ENCODE measurements at regions not wholly inside any gene's neighbourhood (a gene's known extent, or its start where the extent isn't known, plus 50 kb on each side); places are given as distances from the start of the nearest gene placed in this dataset.
"Not testable (repeated sequence)": the region's sequence is repeated elsewhere in the genome, so short reads cannot be mapped to it uniquely, and the experiment has no call there.

DNA sequence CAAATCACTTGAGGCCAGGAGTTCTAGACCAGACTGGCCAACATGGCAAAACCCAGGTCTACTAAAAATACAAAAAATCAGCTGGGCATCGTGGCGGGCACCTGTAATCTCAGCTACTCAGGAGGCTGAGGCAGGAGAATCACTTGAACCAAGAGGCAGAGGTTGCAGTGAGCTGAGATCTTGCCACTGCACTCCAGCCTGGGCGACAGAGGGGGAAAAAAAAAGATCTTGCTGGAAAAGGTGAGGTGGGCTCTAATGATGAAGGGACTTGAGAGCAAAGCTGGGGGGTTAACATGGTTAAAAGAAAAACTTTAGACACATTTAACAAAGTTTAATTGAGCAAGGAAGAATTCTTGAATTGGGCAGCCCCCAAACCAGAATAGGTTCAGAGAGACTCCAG lies 121.8 kb downstream of the BANF2 start:
- H3K27me3 ChIP-seq (replicated peaks in 1 of 4; ENCODE audit: control insufficient read depth in 3 of 4, extremely low read depth in 1 of 4, insufficient read depth in 3 of 4, low read length in 3 of 4); H4K5ac ChIP-seq (ENCODE audit: insufficient read length, low read depth, low read length); H3K4ac ChIP-seq (replicated peaks; ENCODE audit: insufficient read length, low read depth, low read length); H4K91ac ChIP-seq (replicated peaks; ENCODE audit: insufficient read length, low read length); H3K23me2 ChIP-seq (ENCODE audit: low read depth, low read length); H3K4me3 ChIP-seq (ENCODE audit: extremely low read depth in 1 of 4, insufficient read depth in 2 of 4, low read depth in 3 of 4, low read length in 4 of 4); H3K14ac ChIP-seq (ENCODE audit: insufficient read length); H2BK12ac ChIP-seq (ENCODE audit: low read depth, low read length); H4K8ac ChIP-seq (ENCODE audit: extremely low read depth, insufficient read depth, low read length); H2AFZ ChIP-seq (ENCODE audit: low read length); H3K27ac ChIP-seq (ENCODE audit: low read depth, low read length); H3K56ac ChIP-seq (replicated peaks; ENCODE audit: insufficient read length, low read depth, low read length); H3K9ac ChIP-seq (replicated peaks in 1 of 4; ENCODE audit: extremely low read depth in 1 of 4, low read depth in 3 of 4, low read length in 3 of 4); H3K4me1 ChIP-seq (replicated peaks in 1 of 4; ENCODE audit: control insufficient read depth in 3 of 4, insufficient read depth in 4 of 4, low read length in 3 of 4); H3K18ac ChIP-seq (ENCODE audit: extremely low read depth, low read length); H3K4me2 ChIP-seq (ENCODE audit: insufficient read depth in 1 of 2, low read depth in 2 of 2, low read length in 2 of 2); H2BK20ac ChIP-seq (ENCODE audit: low read length); DNase-seq (ENCODE audit: low read depth in 1 of 2, low spot score in 2 of 2); FAIRE-seq; H2AK5ac ChIP-seq (ENCODE audit: low read depth, low read length); H3K23ac ChIP-seq (ENCODE audit: insufficient read length); H3K36me3 ChIP-seq (ENCODE audit: control insufficient read depth in 2 of 4, insufficient read depth in 4 of 4, low read length in 3 of 4); H2BK120ac ChIP-seq (replicated peaks; ENCODE audit: low read depth, low read length); H3K9me3 ChIP-seq (ENCODE audit: insufficient read depth in 2 of 2, low read depth in 1 of 2, low read length in 1 of 2); H3K79me2 ChIP-seq (ENCODE audit: control insufficient read depth in 1 of 2, insufficient read depth in 2 of 2, low read length in 2 of 2); H2BK15ac ChIP-seq (ENCODE audit: low read length); H3K79me1 ChIP-seq (ENCODE audit: low read depth, low read length); H4K20me1 ChIP-seq (replicated peaks in 1 of 2; ENCODE audit: control insufficient read depth in 1 of 2, insufficient read depth in 2 of 2, low read length in 2 of 2); H2BK5ac ChIP-seq (ENCODE audit: low read depth, low read length): not testable (repeated sequence)
- CTCF ChIA-PET (ENCODE audit: partially characterized antibody) = interaction anchor here (0.7 to 1.6 kb wide), 4 partner anchors 12 to 203 kb away, joined by 3 to 4 read pairs (median 4); no protein-coding TSS in a partner anchor
- POLR2A ChIA-PET (ENCODE audit: partially characterized antibody) = interaction anchor here (1.3 kb wide), 1 partner anchor 25 kb away, joined by 3 read pairs; no protein-coding TSS in a partner anchor
- 91% methylated on average over 3 of the region's 3 CpGs; no CpG with 5 or more reads in 1 of the 2 experiments for WGBS, 2 experiments (ENCODE audit: extremely low coverage in 1 of 2, insufficient coverage in 1 of 2, insufficient read length in 1 of 2, insufficient replicate concordance in 2 of 2, low coverage in 1 of 2, low lambda C conversion rate in 2 of 2, missing lambda C conversion rate in 1 of 2)

Data from H1 (cell line).